ENCODE measurements at regions not wholly inside any gene's neighbourhood (a gene's known extent, or its start where the extent isn't known, plus 50 kb on each side); places are given as distances from the start of the nearest gene placed in this dataset.

- TF ChIP-seq CTCF (IDR thresholded peaks at IDR 0.05; ENCODE audit: low read length) (no peak), EZH2 (IDR thresholded peaks at IDR 0.05; ENCODE audit: borderline replicate concordance, low read length) (no peak)
Measured at GRCh38 chr15:47367726-47368390, 349.4 kb upstream of the SEMA6D start.
